Neural progenitor cell (in vitro differentiated cells): ENCODE measurements at regions not wholly inside any gene's neighbourhood (a gene's known extent, or its start where the extent isn't known, plus 50 kb on each side); places are given as distances from the start of the nearest gene placed in this dataset.
A peak's percentile ranks its signal among the peaks of the same experiment; 100 is the strongest.

Source experiments
- DNase-seq: peaks from one replicate; pipeline ENCODE4 v3.0.0-alpha.2; 2016; ENCODE audit warnings: low spot score
- H2AFZ ChIP-seq: fragments of 200-600 bp; sonication (generic); replicated peaks from 2 replicates; pipeline ENCODE4 v1.6.1; 2016; ENCODE audit warnings: antibody characterized with exemption
- H3F3A ChIP-seq: fragments of 200-600 bp; sonication (generic); 2 replicates; pipeline ENCODE4 v1.6.1; 2016; ENCODE audit warnings: antibody characterized with exemption, low read depth
- H3K27ac ChIP-seq: fragments of 200-600 bp; sonication (generic); 2 replicates; pipeline ENCODE4 v1.5.1; 2016; ENCODE audit warnings: mild to moderate bottlenecking
- H3K27me3 ChIP-seq: fragments of 200-600 bp; sonication (generic); 2 replicates; pipeline ENCODE4 v1.6.1; 2016; ENCODE audit warnings: mild to moderate bottlenecking, moderate library complexity
- H3K36me3 ChIP-seq: fragments of 200-600 bp; sonication (generic); 2 replicates; pipeline ENCODE4 v1.5.1; 2016
- H3K4me1 ChIP-seq: fragments of 200-600 bp; sonication (generic); 2 replicates; pipeline ENCODE4 v1.6.1; 2016; ENCODE audit warnings: mixed run types
- H3K4me2 ChIP-seq: fragments of 200-600 bp; sonication (generic); 2 replicates; pipeline ENCODE4 v1.6.1; 2016
- H3K4me3 ChIP-seq: fragments of 200-600 bp; sonication (generic); 2 replicates; pipeline ENCODE4 v1.5.1; 2016
- H3K79me2 ChIP-seq: fragments of 200-600 bp; sonication (generic); 2 replicates; pipeline ENCODE4 v1.6.1; 2016; ENCODE audit warnings: low read depth
- H3K9ac ChIP-seq: fragments of 200-600 bp; sonication (generic); 2 replicates; pipeline ENCODE4 v1.6.1; 2016
- H3K9me3 ChIP-seq: fragments of 200-600 bp; sonication (generic); 2 replicates; pipeline ENCODE4 v1.5.1; 2016; ENCODE audit warnings: low read depth
- H4K20me1 ChIP-seq: fragments of 200-600 bp; sonication (generic); 2 replicates; pipeline ENCODE4 v1.6.1; 2016; ENCODE audit warnings: low read depth
- H3K27ac Mint-ChIP-seq: 3 replicates; pipeline ENCODE4 v1.8.0; 2021; ENCODE audit warnings: mixed read lengths
- H3K27me3 Mint-ChIP-seq: 2 replicates; pipeline ENCODE4 v1.8.0; 2022; ENCODE audit warnings: low read depth, mild to moderate bottlenecking, inconsistent platforms, moderate library complexity, mixed read lengths; ENCODE audit not compliant: insufficient read depth
- H3K36me3 Mint-ChIP-seq: 3 replicates; pipeline ENCODE4 v1.8.0; 2021; ENCODE audit warnings: mixed read lengths
- H3K4me1 Mint-ChIP-seq: 3 replicates; pipeline ENCODE4 v1.8.0; 2021; ENCODE audit warnings: mixed read lengths
- H3K4me3 Mint-ChIP-seq: 3 replicates; pipeline ENCODE4 v1.8.0; 2021; ENCODE audit warnings: mild to moderate bottlenecking, moderate library complexity, mixed read lengths
- H3K9me3 Mint-ChIP-seq: 3 replicates; pipeline ENCODE4 v1.8.0; 2020; ENCODE audit warnings: mixed read lengths
- EZH2 ChIP-seq: fragments of 200-600 bp; sonication (generic); IDR thresholded peaks from 2 replicates; pipeline ENCODE4 v1.6.1; 2017; ENCODE audit warnings: antibody characterized with exemption, mild to moderate bottlenecking, moderate library complexity
- EZH2phosphoT487 ChIP-seq: fragments of 200-600 bp; sonication (generic); IDR thresholded peaks from 2 replicates; pipeline ENCODE4 v1.6.1; 2017; ENCODE audit warnings: antibody characterized with exemption
- TF ChIP-seq, protein P1 (sequence below): fragments of 200-600 bp; sonication (generic); IDR thresholded peaks from 2 replicates; pipeline ENCODE4 v1.5.1; 2017; ENCODE audit warnings: antibody characterized with exemption, mild to moderate bottlenecking

DNA sequence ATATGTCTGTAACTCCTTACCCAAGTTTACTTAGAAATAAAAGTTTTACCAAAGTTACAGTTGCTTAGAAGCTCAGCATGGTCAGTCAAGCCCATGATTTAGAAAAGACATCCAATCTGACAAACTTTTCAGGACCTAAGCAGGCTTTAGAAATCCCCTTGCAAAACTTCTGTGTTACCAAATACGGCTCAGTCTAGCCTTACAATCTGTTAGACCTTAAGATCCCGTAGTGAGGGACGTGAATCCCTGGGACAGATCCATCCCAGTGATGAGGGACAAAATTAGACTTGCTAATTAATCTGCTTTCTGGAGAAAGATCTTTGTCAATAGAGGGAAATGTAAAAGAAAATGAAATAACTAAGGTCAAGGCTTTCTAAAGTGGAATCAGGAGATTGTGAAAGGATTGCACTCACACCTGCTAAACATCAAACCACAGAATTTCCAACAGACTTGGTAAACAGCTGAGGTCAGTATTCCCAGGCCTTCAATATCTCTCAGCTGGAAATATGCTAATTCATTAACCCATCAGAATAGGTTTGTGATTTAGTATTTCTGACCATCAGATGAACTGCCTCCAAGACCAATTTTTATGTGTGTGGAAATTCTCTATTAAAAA, 375.3 kb downstream of the DUSP10 start:
- H3K4me2 ChIP-seq, result peak overlapping the region; percentile 17
- peaks cover 6% of the 10 kb centered on the region for H3K27me3 Mint-ChIP-seq
- peak overlapping the region; percentile 22 for H3K27ac Mint-ChIP-seq
- H3K36me3 ChIP-seq, result no peaks in the 10 kb centered on the region
- H3K27ac ChIP-seq, result no peak overlapping the region
- no peak overlapping the region for H3K4me3 ChIP-seq
- H3K36me3 Mint-ChIP-seq, result no peaks in the 10 kb centered on the region
- H3K4me1 ChIP-seq, result peaks cover 15% of the 10 kb centered on the region
- TF ChIP-seq, protein P1, sequence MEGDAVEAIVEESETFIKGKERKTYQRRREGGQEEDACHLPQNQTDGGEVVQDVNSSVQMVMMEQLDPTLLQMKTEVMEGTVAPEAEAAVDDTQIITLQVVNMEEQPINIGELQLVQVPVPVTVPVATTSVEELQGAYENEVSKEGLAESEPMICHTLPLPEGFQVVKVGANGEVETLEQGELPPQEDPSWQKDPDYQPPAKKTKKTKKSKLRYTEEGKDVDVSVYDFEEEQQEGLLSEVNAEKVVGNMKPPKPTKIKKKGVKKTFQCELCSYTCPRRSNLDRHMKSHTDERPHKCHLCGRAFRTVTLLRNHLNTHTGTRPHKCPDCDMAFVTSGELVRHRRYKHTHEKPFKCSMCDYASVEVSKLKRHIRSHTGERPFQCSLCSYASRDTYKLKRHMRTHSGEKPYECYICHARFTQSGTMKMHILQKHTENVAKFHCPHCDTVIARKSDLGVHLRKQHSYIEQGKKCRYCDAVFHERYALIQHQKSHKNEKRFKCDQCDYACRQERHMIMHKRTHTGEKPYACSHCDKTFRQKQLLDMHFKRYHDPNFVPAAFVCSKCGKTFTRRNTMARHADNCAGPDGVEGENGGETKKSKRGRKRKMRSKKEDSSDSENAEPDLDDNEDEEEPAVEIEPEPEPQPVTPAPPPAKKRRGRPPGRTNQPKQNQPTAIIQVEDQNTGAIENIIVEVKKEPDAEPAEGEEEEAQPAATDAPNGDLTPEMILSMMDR, result no peak
- no peak for TF ChIP-seq EZH2phosphoT487
- TF ChIP-seq EZH2, result no peak
- H3F3A ChIP-seq, result no peaks in the 10 kb centered on the region
- no peaks in the 10 kb centered on the region for H3K9me3 ChIP-seq
- peak overlapping the region; percentile 35 for H2AFZ ChIP-seq
- no peak overlapping the region for H3K4me3 Mint-ChIP-seq
- H3K27me3 ChIP-seq, result no peaks in the 10 kb centered on the region
- no peaks in the 10 kb centered on the region for H3K79me2 ChIP-seq
- DNase-seq, result peak; percentile 28
- H4K20me1 ChIP-seq, result no peaks in the 10 kb centered on the region
- peaks cover 3% of the 10 kb centered on the region for H3K9me3 Mint-ChIP-seq
- H3K4me1 Mint-ChIP-seq, result peaks cover 21% of the 10 kb centered on the region
- H3K9ac ChIP-seq, result no peak overlapping the region

DNA sequence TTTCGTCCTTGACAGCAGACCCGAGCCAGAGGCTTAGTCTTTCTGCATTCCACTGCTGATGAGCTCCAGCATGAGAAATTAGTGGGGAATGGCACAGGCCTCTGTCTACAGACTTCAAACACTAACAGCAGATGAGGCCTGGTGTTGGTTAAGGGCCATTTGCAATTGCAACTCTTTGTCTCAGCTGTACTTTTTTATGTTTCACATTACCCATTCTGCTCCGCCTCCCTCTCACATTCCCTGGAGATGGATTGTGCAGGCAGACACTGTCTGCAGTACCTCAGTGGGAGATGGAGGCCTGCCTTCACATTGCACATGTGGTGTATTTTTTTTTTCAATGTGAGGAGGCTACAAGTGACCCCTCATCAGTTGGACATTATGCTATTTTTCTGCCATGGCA, 370.2 kb downstream of the DUSP10 start:
- Histone ChIP-seq H3K4me1 (peaks cover 3% of the 10 kb centered on the region), H3K9ac (no peak overlapping the region), H3K9me3 (no peaks in the 10 kb centered on the region), H3F3A (no peaks in the 10 kb centered on the region), H3K4me3 (no peak overlapping the region), H3K27ac (no peak overlapping the region), H4K20me1 (no peaks in the 10 kb centered on the region), H3K27me3 (no peaks in the 10 kb centered on the region), H3K36me3 (no peaks in the 10 kb centered on the region), H3K79me2 (no peaks in the 10 kb centered on the region), H3K4me2 (no peak overlapping the region), H2AFZ (no peak overlapping the region)
- no peak for DNase-seq
- no peaks in the 10 kb centered on the region for H3K36me3 Mint-ChIP-seq
- H3K4me1 Mint-ChIP-seq, result peaks cover 17% of the 10 kb centered on the region
- H3K9me3 Mint-ChIP-seq, result no peaks in the 10 kb centered on the region
- H3K27me3 Mint-ChIP-seq, result peaks cover 6% of the 10 kb centered on the region
- H3K4me3 Mint-ChIP-seq, result no peak overlapping the region
- TF ChIP-seq, protein P1, result no peak
- TF ChIP-seq EZH2phosphoT487 (no peak), EZH2 (no peak)
- no peak overlapping the region for H3K27ac Mint-ChIP-seq

DNA sequence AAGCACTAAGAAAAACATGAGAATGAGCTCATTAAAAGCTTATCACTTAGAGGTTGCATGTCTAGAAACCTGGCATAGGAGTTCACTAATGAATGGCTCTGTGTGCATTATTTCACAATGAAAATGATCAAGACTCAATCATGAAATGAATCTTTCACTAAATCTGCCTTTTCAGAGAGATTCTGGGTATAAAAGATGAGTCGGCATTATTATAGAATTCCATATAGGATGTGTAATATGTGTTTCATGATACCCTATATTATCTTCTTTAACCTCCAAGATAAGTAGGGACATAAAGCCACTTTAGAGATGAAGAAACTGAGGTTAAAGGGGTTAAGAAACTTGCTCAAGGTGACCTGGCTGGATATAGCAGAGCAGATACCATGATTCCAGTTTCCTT, 368.1 kb downstream of the DUSP10 start:
- Histone ChIP-seq H3K4me2 (no peak overlapping the region), H3K27ac (no peak overlapping the region), H3K27me3 (no peaks in the 10 kb centered on the region), H2AFZ (no peak overlapping the region), H3K9ac (no peak overlapping the region), H3F3A (no peaks in the 10 kb centered on the region), H3K4me3 (no peak overlapping the region), H3K36me3 (no peaks in the 10 kb centered on the region), H3K9me3 (no peaks in the 10 kb centered on the region), H3K4me1 (no peaks in the 10 kb centered on the region), H4K20me1 (no peaks in the 10 kb centered on the region), H3K79me2 (no peaks in the 10 kb centered on the region)
- TF ChIP-seq, protein P1, result no peak
- TF ChIP-seq EZH2 (no peak), EZH2phosphoT487 (no peak)
- H3K36me3 Mint-ChIP-seq, result no peaks in the 10 kb centered on the region
- H3K27me3 Mint-ChIP-seq, result peaks cover 6% of the 10 kb centered on the region
- no peak overlapping the region for H3K4me3 Mint-ChIP-seq
- H3K27ac Mint-ChIP-seq, result no peak overlapping the region
- no peak for DNase-seq
- peaks cover 10% of the 10 kb centered on the region for H3K4me1 Mint-ChIP-seq
- no peaks in the 10 kb centered on the region for H3K9me3 Mint-ChIP-seq
